ENCODE measurements at regions not wholly inside any gene's neighbourhood (a gene's known extent, or its start where the extent isn't known, plus 50 kb on each side); places are given as distances from the start of the nearest gene placed in this dataset.
"Not testable (repeated sequence)": the region's sequence is repeated elsewhere in the genome, so short reads cannot be mapped to it uniquely, and the experiment has no call there.

GRCh38 chr21:13923175-13923574 is 287.6 kb downstream of the LIPI start:
- not testable (repeated sequence) for DNase-seq (ENCODE audit: low spot score)

- DNase-seq (ENCODE audit: low spot score), result not testable (repeated sequence)
These were observed 289.3 kb downstream of the LIPI start for GRCh38 chr21:13921455-13921854.

GRCh38 chr21:13907385-13907784 is 297.8 kb downstream of the POTED start:
- not testable (repeated sequence) for DNase-seq (ENCODE audit: low spot score)

- not testable (repeated sequence) for DNase-seq (ENCODE audit: low spot score)
These were observed 287.1 kb downstream of the POTED start for GRCh38 chr21:13896596-13897247.

- DNase-seq (ENCODE audit: low spot score), result not testable (repeated sequence)
These were observed 284.0 kb downstream of the POTED start for GRCh38 chr21:13893617-13894016.

- DNase-seq (ENCODE audit: low spot score), result not testable (repeated sequence)
These were observed 283.4 kb downstream of the POTED start for GRCh38 chr21:13893025-13893424.

- not testable (repeated sequence) for DNase-seq (ENCODE audit: low spot score)
These were observed 282.7 kb downstream of the POTED start for GRCh38 chr21:13892146-13892751.

- not testable (repeated sequence) for DNase-seq (ENCODE audit: low spot score)
These were observed 279.6 kb downstream of the POTED start for GRCh38 chr21:13889176-13889575.

GRCh38 chr21:13883641-13884395 is 274.2 kb downstream of the POTED start:
- DNase-seq (ENCODE audit: low spot score), result not testable (repeated sequence)

GRCh38 chr21:13877503-13877902 is 267.9 kb downstream of the POTED start:
- not testable (repeated sequence) for DNase-seq (ENCODE audit: low spot score)

- DNase-seq (ENCODE audit: low spot score), result not testable (repeated sequence)
These were observed 267.4 kb downstream of the POTED start for GRCh38 chr21:13876999-13877398.

GRCh38 chr21:13874001-13874400 is 264.4 kb downstream of the POTED start:
- not testable (repeated sequence) for DNase-seq (ENCODE audit: low spot score)

- no peak for DNase-seq (ENCODE audit: low spot score)
These were observed 245.1 kb downstream of the POTED start for GRCh38 chr21:13854638-13855037.

GRCh38 chr21:13850808-13851207 is 241.2 kb downstream of the POTED start:
- not testable (repeated sequence) for DNase-seq (ENCODE audit: low spot score)

GRCh38 chr21:13849489-13849888 is 239.9 kb downstream of the POTED start:
- DNase-seq (ENCODE audit: low spot score), result not testable (repeated sequence)

GRCh38 chr21:13846718-13847117 is 237.1 kb downstream of the POTED start:
- not testable (repeated sequence) for DNase-seq (ENCODE audit: low spot score)

GRCh38 chr21:13844574-13844973 is 235.0 kb downstream of the POTED start:
- DNase-seq (ENCODE audit: low spot score), result not testable (repeated sequence)

GRCh38 chr21:13843081-13843480 is 233.5 kb downstream of the POTED start:
- DNase-seq (ENCODE audit: low spot score), result not testable (repeated sequence)

GRCh38 chr21:13827666-13828065 is 218.1 kb downstream of the POTED start:
- not testable (repeated sequence) for DNase-seq (ENCODE audit: low spot score)

- DNase-seq (ENCODE audit: low spot score), result no peak
These were observed 217.6 kb downstream of the POTED start for GRCh38 chr21:13827201-13827600.

- not testable (repeated sequence) for DNase-seq (ENCODE audit: low spot score)
These were observed 216.9 kb downstream of the POTED start for GRCh38 chr21:13826511-13826910.

GRCh38 chr21:13825218-13825778 is 215.7 kb downstream of the POTED start:
- not testable (repeated sequence) for DNase-seq (ENCODE audit: low spot score)
